8988T (cell line): ENCODE measurements at regions not wholly inside any gene's neighbourhood (a gene's known extent, or its start where the extent isn't known, plus 50 kb on each side); places are given as distances from the start of the nearest gene placed in this dataset.

Source experiments
- DNase-seq: peaks from one replicate; pipeline ENCODE4 v3.0.0; 2011

- no peak for DNase-seq
These were observed 132.6 kb upstream of the ARHGAP5 start for GRCh38 chr14:31944256-31945073.

GRCh38 chr14:31945074-31945613 is 132.0 kb upstream of the ARHGAP5 start:
- DNase-seq: no peak

GRCh38 chr14:31945701-31946100 is 131.4 kb upstream of the ARHGAP5 start:
- DNase-seq: no peak

- no peak for DNase-seq
These were observed 130.0 kb upstream of the ARHGAP5 start for GRCh38 chr14:31947076-31947475.

GRCh38 chr14:31947680-31948595 is 129.2 kb upstream of the ARHGAP5 start:
- no peak for DNase-seq

DNA sequence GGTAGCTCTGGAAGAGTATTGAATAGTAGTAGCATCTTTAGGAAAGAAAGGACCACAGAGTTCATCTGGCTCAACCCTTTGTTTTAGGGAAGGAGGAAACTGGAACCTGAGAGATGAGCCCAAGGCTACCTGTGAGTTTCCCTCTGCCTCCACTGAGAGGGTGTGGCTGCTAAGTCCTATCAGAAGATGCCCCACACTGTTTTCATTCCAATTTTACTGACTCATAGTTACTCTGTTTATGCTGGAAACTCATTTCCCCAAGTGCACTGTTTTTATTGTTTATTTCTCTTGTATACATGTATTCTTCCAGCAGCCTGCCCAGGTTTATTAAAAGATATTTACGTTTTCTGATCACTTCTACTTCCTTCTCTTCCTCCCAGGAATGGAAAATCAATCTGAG is 127.4 kb upstream of the ARHGAP5 start:
- DNase-seq: no peak

DNA sequence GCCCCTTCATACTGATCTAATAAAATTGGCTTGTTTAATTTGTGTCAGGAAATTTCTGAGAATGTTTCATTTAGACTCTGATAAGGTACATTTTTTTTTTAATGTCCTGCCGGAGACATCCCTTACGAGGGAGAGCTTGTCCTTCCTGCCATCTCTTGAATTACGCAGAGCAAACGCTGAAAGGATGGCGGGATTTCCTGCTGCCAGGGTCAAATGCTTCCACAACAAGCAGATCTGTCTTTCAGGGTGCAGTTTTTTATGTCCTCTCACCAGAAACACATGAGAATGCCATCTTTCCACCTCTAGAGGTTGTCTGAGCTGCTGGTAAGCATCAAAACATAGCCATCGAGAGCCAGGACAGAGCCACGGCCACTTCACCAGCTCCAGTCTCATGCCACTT is 126.8 kb upstream of the ARHGAP5 start:
- no peak for DNase-seq

- DNase-seq: no peak
These were observed 126.1 kb upstream of the ARHGAP5 start for GRCh38 chr14:31950764-31951637.

DNA sequence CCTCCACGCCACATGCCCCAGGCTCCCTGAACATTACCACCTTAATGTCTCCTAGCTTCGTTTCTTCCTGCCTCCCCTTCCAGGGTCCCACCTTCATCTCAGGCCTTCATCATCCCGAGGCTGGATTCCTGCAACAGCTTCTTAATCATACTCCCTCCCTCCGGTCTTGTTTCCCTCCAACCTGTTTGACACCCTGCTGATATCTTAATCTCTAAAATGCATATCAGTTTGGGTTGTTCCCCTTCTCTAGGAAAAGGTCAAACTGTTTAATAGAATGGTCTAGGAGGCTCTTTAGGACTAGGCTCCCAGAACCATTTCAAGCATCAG is 125.5 kb upstream of the ARHGAP5 start:
- no peak for DNase-seq

- DNase-seq: no peak
These were observed 124.5 kb upstream of the ARHGAP5 start for GRCh38 chr14:31952573-31952972.

GRCh38 chr14:31953210-31953609 is 123.9 kb upstream of the ARHGAP5 start:
- DNase-seq: no peak

GRCh38 chr14:31954991-31955390 is 122.1 kb upstream of the ARHGAP5 start:
- no peak for DNase-seq

DNA sequence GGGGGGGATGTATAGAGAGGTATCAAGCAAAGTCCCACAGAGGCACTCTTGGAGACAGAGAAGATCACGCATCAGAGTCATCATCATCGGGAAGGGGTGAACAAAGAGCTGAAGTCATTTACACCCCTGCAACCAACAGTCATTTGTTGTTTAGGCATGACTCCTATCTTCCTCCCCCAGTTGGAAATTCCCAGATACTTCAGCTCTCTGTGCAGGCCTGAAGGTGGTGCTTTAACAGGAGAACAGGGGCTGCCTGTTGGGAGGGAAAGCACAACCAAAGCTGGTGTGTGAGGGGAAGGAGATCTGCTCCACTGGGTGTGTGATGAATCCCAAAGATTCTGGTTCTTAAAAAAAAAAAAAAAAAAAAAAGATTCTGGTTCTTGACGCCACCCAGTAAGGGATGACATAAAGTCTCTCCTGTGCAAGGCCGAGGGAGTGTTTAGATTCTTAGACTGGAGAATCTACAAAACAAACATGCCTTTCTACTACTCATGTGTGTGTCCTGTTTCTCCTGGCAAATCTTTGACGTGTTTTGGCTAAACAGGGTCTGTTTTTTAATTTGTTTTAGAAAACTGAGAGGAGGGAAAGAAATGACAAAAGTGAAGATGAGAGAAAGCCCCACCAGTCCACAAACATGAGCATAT is 121.0 kb upstream of the ARHGAP5 start:
- no peak for DNase-seq

DNA sequence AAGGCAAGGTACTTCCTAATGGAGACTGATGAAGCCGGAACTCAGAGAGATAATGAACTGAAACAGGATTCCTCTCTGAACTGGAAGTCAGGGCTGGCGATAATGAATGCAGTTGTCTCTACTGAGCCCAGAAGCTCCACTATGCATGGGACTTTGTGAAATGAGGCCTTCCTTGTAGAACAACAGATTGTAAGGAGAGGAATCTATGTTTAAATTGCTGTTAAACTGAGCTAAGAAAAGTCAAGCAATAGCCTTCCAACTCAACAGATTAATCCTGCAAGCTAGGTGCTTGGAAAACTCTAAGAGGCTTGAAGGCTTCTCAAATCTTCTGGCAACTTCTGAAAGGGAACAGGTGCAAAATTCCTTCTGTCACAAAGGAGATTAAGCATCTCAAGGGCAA is 119.5 kb upstream of the ARHGAP5 start:
- DNase-seq: no peak

DNA sequence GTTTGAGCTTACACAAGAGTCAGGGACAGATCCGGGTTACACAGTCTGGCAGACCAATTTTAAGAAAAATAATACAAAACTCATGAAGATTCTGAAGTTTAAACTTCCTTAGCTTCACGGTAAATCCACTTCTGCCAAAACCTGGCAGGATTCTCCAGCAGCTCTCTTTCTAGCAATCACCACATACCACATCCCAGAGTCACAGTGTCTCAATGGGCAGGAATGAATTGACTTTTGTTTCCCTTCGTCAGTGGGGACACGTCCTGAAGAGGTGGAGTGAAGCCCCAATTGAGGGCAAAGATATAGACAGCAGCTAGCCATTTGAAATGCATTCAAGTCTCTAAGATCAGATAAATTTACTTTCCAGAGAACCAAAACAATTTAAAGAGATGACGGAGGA is 117.1 kb upstream of the ARHGAP5 start:
- no peak for DNase-seq

DNA sequence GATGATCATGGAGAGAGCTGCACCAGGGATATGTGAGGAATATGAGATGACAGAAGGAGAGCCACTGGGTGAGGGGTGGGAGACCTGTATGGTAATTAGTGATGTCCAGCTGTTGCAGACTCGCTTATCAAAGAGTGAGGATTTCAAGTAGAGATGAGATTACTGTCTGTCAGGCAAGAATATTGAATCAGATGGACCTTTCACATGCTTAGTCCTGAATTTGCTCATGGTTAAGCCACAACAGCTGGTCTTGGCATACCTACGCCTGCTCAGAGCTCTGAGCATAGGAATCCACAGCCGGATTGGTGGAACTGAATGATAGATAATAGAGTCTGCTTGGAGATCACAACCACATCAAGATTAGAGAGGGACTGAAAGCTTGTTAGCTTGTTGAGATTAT is 115.2 kb upstream of the ARHGAP5 start:
- DNase-seq: no peak

DNA sequence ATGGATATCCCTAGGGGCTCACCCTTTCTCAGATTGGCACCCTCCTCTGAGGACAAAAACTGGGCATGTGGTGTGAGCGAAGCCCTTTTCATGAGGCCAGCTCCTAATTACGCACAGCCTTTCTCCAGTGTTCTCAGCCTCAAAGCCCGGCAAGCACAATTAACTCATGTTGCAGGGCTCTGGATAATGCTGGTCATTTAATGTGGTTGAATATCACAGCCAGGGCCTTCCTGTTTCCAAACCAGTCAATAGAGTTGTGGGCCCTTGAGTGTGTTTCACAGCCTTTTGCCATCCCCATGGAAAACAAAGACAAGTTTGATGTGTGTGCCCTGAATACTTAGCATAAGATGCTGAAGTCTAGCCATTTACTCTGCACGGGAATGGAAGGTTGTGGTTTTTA is 114.2 kb upstream of the ARHGAP5 start:
- DNase-seq: no peak

DNA sequence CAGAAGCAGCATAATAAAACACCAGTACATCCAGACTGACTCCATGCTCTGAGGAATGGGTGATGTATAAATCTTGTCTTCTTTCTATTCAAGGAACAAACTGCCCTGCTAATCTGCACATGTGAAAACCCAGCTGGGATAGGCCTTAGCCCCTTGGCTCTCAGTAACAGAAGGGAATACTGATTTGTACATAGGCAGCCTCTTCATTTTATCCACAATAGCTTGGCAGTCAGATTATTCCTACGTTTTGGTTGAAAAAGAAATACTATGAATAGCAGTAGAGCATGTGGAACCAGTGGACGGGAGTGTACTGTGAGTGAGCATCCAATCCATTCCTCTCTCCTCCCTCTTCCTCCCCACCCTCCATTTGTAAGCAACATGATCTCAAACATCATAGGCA is 113.5 kb upstream of the ARHGAP5 start:
- no peak for DNase-seq

- DNase-seq: no peak
These were observed 112.6 kb upstream of the ARHGAP5 start for GRCh38 chr14:31964490-31964889.

- DNase-seq: no peak
These were observed 111.9 kb upstream of the ARHGAP5 start for GRCh38 chr14:31965071-31965734.

DNA sequence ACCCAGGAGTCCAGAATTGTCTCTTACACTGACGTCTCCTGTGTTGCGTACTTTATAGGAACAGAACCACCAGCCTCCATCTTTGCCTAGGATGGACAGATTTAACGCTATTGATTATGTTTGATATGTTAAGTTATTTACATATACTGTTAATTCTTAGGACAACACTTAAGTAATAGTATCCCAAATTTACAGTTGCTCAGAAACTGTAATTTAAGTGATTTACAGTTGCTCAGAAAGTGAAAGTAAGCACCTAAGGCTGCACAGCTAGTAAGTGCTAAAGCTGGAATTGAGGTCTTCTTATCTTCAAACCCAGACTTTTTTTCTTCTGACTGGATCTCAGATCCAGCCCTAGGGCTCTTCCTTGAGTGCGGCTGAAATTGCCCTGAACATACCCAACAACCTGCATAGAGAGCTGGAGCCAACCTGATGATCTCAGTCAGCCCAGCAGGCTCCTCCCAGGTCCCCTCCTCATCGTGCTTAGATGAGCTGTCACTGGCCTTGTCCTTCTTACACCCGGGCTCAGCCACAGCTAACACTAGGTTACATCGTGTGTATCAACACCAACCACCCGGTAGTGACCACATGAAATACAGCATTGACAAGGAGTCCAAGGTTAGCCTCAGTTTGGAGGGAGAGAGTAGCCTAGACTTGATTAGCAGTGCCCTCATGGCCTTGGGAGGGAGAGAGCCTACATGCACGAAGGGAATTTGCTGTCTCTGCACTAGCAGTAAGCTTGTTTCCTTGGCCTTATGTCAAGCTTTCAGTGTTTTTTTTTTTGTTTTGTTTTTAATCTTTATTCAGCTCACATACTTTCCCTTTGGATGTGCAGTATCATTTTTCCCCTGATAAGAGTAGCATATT is 111.1 kb upstream of the ARHGAP5 start:
- no peak for DNase-seq
